HG02943 (cell line): ENCODE measurements at regions not wholly inside any gene's neighbourhood (a gene's known extent, or its start where the extent isn't known, plus 50 kb on each side); places are given as distances from the start of the nearest gene placed in this dataset.

Source experiments
- ATAC-seq: cut with Tn5 transposase; IDR thresholded peaks from one replicate; pipeline ENCODE4 v1.9.1; 2021; ENCODE audit warnings: mild to moderate bottlenecking, low read depth, moderate library complexity; ENCODE audit not compliant: unreplicated experiment

- no peak for ATAC-seq
These were observed 170.3 kb upstream of the ARRDC4 start for GRCh38 chr15:97790180-97790579.

- ATAC-seq: no peak
These were observed 168.4 kb upstream of the ARRDC4 start for GRCh38 chr15:97791824-97792792.

- no peak for ATAC-seq
These were observed 155.6 kb upstream of the ARRDC4 start for GRCh38 chr15:97804950-97805349.

GRCh38 chr15:97806766-97807165 is 153.7 kb upstream of the ARRDC4 start:
- ATAC-seq: no peak

- no peak for ATAC-seq
These were observed 144.7 kb upstream of the ARRDC4 start for GRCh38 chr15:97815835-97816234.

- ATAC-seq: no peak
These were observed 143.1 kb upstream of the ARRDC4 start for GRCh38 chr15:97817276-97817890.

GRCh38 chr15:97836003-97836402 is 124.5 kb upstream of the ARRDC4 start:
- ATAC-seq: no peak

- ATAC-seq: no peak
These were observed 122.6 kb upstream of the ARRDC4 start for GRCh38 chr15:97837896-97838295.

- ATAC-seq: no peak
These were observed 121.8 kb upstream of the ARRDC4 start for GRCh38 chr15:97838606-97839210.

- no peak for ATAC-seq
These were observed 120.0 kb upstream of the ARRDC4 start for GRCh38 chr15:97840501-97840900.

- no peak for ATAC-seq
These were observed 118.9 kb upstream of the ARRDC4 start for GRCh38 chr15:97841558-97841957.

- no peak for ATAC-seq
These were observed 111.3 kb upstream of the ARRDC4 start for GRCh38 chr15:97849183-97849582.

- ATAC-seq: no peak
These were observed 102.2 kb upstream of the ARRDC4 start for GRCh38 chr15:97858296-97858695.

- ATAC-seq: no peak
These were observed 98.8 kb upstream of the ARRDC4 start for GRCh38 chr15:97861529-97862260.

GRCh38 chr15:97866959-97867358 is 93.5 kb upstream of the ARRDC4 start:
- ATAC-seq: no peak

GRCh38 chr15:97867870-97868269 is 92.6 kb upstream of the ARRDC4 start:
- no peak for ATAC-seq

GRCh38 chr15:97868981-97869380 is 91.5 kb upstream of the ARRDC4 start:
- no peak for ATAC-seq

- ATAC-seq: no peak
These were observed 89.7 kb upstream of the ARRDC4 start for GRCh38 chr15:97870771-97871170.

GRCh38 chr15:97874139-97874538 is 86.4 kb upstream of the ARRDC4 start:
- no peak for ATAC-seq

GRCh38 chr15:97875025-97875512 is 85.4 kb upstream of the ARRDC4 start:
- ATAC-seq: no peak
